H1 (cell line): ENCODE measurements at regions not wholly inside any gene's neighbourhood (a gene's known extent, or its start where the extent isn't known, plus 50 kb on each side); places are given as distances from the start of the nearest gene placed in this dataset.

Source experiments
- CTCF ChIA-PET: fragments of 300-600 bp; sonication (Branson Sonifier 250); formaldehyde crosslinking; loops from one replicate; lab custom pipeline; 2021; ENCODE audit not compliant: partially characterized antibody; lab: Charles Lee
- POLR2A ChIA-PET: fragments of 300-600 bp; sonication (Branson Sonifier 250); formaldehyde crosslinking; loops from one replicate; lab custom pipeline; 2021; ENCODE audit warnings: inconsistent platforms; ENCODE audit not compliant: partially characterized antibody; lab: Charles Lee
- DNase-seq, 2 experiments: peaks; one replicate each; pipeline versions ENCODE4 v3.0.0 to v3.0.0-alpha.2; 2010 to 2022; ENCODE audit warnings: low spot score in 2 of 2, low read depth in 1 of 2, mixed read lengths in 1 of 2
- FAIRE-seq: peaks from 2 replicates; lab custom pipeline; 2011; peaks lifted over from hg19 to GRCh38; lab: Jason Lieb, UNC
- H2AFZ ChIP-seq: 2 replicates; pipeline ENCODE4 v1.8.1; 2012; ENCODE audit warnings: low read length, inconsistent platforms
- H2AK5ac ChIP-seq: 2 replicates; pipeline ENCODE4 v1.6.1; 2013; ENCODE audit warnings: low read depth, low read length
- H2BK120ac ChIP-seq: replicated peaks from 2 replicates; pipeline ENCODE3; 2013; ENCODE audit warnings: low read depth, low read length, inconsistent platforms
- H2BK12ac ChIP-seq: 2 replicates; pipeline ENCODE4 v1.6.1; 2013; ENCODE audit warnings: low read depth, low read length
- H2BK15ac ChIP-seq: 2 replicates; pipeline ENCODE4 v1.6.1; 2013; ENCODE audit warnings: low read length
- H2BK20ac ChIP-seq: 2 replicates; pipeline ENCODE4 v1.6.1; 2013; ENCODE audit warnings: low read length
- H2BK5ac ChIP-seq: 2 replicates; pipeline ENCODE4 v1.6.1; 2013; ENCODE audit warnings: low read depth, low read length
- H3K14ac ChIP-seq: 2 replicates; pipeline ENCODE4 v1.6.1; 2013; ENCODE audit warnings: inconsistent platforms; ENCODE audit not compliant: insufficient read length
- H3K18ac ChIP-seq: 2 replicates; pipeline ENCODE4 v1.6.1; 2013; ENCODE audit warnings: low read length; ENCODE audit errors: extremely low read depth
- H3K23ac ChIP-seq: 2 replicates; pipeline ENCODE4 v1.6.1; 2013; ENCODE audit warnings: inconsistent platforms; ENCODE audit not compliant: insufficient read length
- H3K23me2 ChIP-seq: 2 replicates; pipeline ENCODE4 v1.6.1; 2013; ENCODE audit warnings: low read depth, low read length
- H3K27ac ChIP-seq: 2 replicates; pipeline ENCODE4 v1.6.1; 2011; ENCODE audit warnings: low read depth, low read length, inconsistent platforms
- H3K27me3 ChIP-seq, 4 experiments: replicated peaks in 1 of 4; 1 replicate in 1 of 4; 2 replicates in 3 of 4; pipeline versions ENCODE4 v1.6.1 to v1.8.1; 2011 to 2013; ENCODE audit warnings: low read length in 3 of 4, mild to moderate bottlenecking in 3 of 4, inconsistent platforms in 2 of 4, mixed read lengths in 2 of 4, moderate library complexity in 1 of 4; ENCODE audit not compliant: control insufficient read depth in 3 of 4, insufficient read depth in 3 of 4; ENCODE audit errors: extremely low read depth in 1 of 4
- H3K36me3 ChIP-seq, 4 experiments: 2 replicates each; pipeline versions ENCODE4 v1.6.1 to v1.8.1; 2011 to 2013; ENCODE audit warnings: mild to moderate bottlenecking in 4 of 4, low read length in 3 of 4, moderate library complexity in 2 of 4, control low read depth in 1 of 4, inconsistent platforms in 1 of 4; ENCODE audit not compliant: insufficient read depth in 4 of 4, control insufficient read depth in 2 of 4
- H3K4ac ChIP-seq: replicated peaks from 2 replicates; pipeline ENCODE3; 2013; ENCODE audit warnings: low read length, low read depth, mixed read lengths, inconsistent platforms; ENCODE audit not compliant: insufficient read length
- H3K4me1 ChIP-seq, 4 experiments: replicated peaks in 1 of 4; 1 replicate in 1 of 4; 2 replicates in 3 of 4; pipeline versions ENCODE4 v1.6.1 to v1.8.1; 2011 to 2013; ENCODE audit warnings: low read length in 3 of 4, inconsistent platforms in 2 of 4, mixed read lengths in 1 of 4; ENCODE audit not compliant: insufficient read depth in 4 of 4, control insufficient read depth in 3 of 4
- H3K4me2 ChIP-seq, 2 experiments: 2 replicates each; pipeline versions ENCODE4 v1.6.1 to v1.8.1; 2011 to 2013; ENCODE audit warnings: low read depth in 2 of 2, low read length in 2 of 2, control low read depth in 1 of 2, inconsistent platforms in 1 of 2, mild to moderate bottlenecking in 1 of 2; ENCODE audit not compliant: insufficient read depth in 1 of 2
- H3K4me3 ChIP-seq, 4 experiments: fragments of 200-600, 300-600 bp in 1 of 4; sonication (generic), shearing (Covaris generic), sonication (Bioruptor Twin) in 1 of 4; 2 replicates each; pipeline versions ENCODE4 v1.5.1 to v1.8.1; 2011 to 2016; ENCODE audit warnings: low read length in 4 of 4, low read depth in 3 of 4, control low read depth in 2 of 4, inconsistent platforms in 2 of 4, mild to moderate bottlenecking in 2 of 4, mixed read lengths in 1 of 4, moderate library complexity in 1 of 4; ENCODE audit not compliant: insufficient read depth in 2 of 4; ENCODE audit errors: extremely low read depth in 1 of 4
- H3K56ac ChIP-seq: replicated peaks from 2 replicates; pipeline ENCODE3; 2013; ENCODE audit warnings: low read depth, mild to moderate bottlenecking, mixed read lengths, low read length, inconsistent platforms; ENCODE audit not compliant: insufficient read length
- H3K79me1 ChIP-seq: 2 replicates; pipeline ENCODE4 v1.6.1; 2013; ENCODE audit warnings: low read depth, low read length, control low read depth
- H3K79me2 ChIP-seq, 2 experiments: 2 replicates each; pipeline versions ENCODE4 v1.6.1 to v1.8.1; 2012 to 2013; ENCODE audit warnings: low read length in 2 of 2, mild to moderate bottlenecking in 2 of 2, inconsistent platforms in 1 of 2; ENCODE audit not compliant: insufficient read depth in 2 of 2, control insufficient read depth in 1 of 2
- H3K9ac ChIP-seq, 4 experiments: replicated peaks in 1 of 4; 1 replicate in 1 of 4; 2 replicates in 3 of 4; pipeline versions ENCODE4 v1.6.1 to v1.8.1; 2011 to 2013; ENCODE audit warnings: low read depth in 3 of 4, low read length in 3 of 4, control low read depth in 2 of 4, mild to moderate bottlenecking in 2 of 4, moderate library complexity in 2 of 4, inconsistent platforms in 1 of 4; ENCODE audit errors: extremely low read depth in 1 of 4
- H3K9me3 ChIP-seq, 2 experiments: 2 replicates each; pipeline versions ENCODE4 v1.6.1 to v1.8.1; 2012 to 2013; ENCODE audit warnings: mild to moderate bottlenecking in 2 of 2, moderate library complexity in 2 of 2, control low read depth in 1 of 2, inconsistent platforms in 1 of 2, low read depth in 1 of 2, low read length in 1 of 2, mixed read lengths in 1 of 2; ENCODE audit not compliant: insufficient read depth in 2 of 2
- H4K20me1 ChIP-seq, 2 experiments: replicated peaks in 1 of 2; 2 replicates each; pipeline versions ENCODE3 to v1.8.1; 2011 to 2013; ENCODE audit warnings: inconsistent platforms in 2 of 2, low read length in 2 of 2, mild to moderate bottlenecking in 1 of 2; ENCODE audit not compliant: insufficient read depth in 2 of 2, control insufficient read depth in 1 of 2
- H4K5ac ChIP-seq: 2 replicates; pipeline ENCODE4 v1.6.1; 2013; ENCODE audit warnings: low read length, low read depth, mixed read lengths, inconsistent platforms; ENCODE audit not compliant: insufficient read length
- H4K8ac ChIP-seq: 2 replicates; pipeline ENCODE4 v1.8.0; 2013; ENCODE audit warnings: mild to moderate bottlenecking, moderate library complexity, low read length, inconsistent platforms; ENCODE audit not compliant: insufficient read depth; ENCODE audit errors: extremely low read depth
- H4K91ac ChIP-seq: replicated peaks from 2 replicates; pipeline ENCODE3; 2013; ENCODE audit warnings: low read length, mixed read lengths, inconsistent platforms; ENCODE audit not compliant: insufficient read length
- CHD2 ChIP-seq: IDR thresholded peaks from 2 replicates; pipeline ENCODE4 v1.6.1; 2012; ENCODE audit warnings: low read length, improper control_type of control experiment
- CREB1 ChIP-seq: IDR thresholded peaks from 2 replicates; pipeline ENCODE4 v1.6.1; 2012; ENCODE audit warnings: inconsistent platforms
- WGBS, 2 experiments: shearing (Covaris generic) in 1 of 2; methylation state at CpG; one replicate each; pipeline versions ENCODE4 v1.1.6 to v1.1.7; 2013 to 2015; ENCODE audit warnings: low lambda C conversion rate in 2 of 2, mixed read lengths in 2 of 2, inconsistent platforms in 1 of 2, low coverage in 1 of 2, missing lambda C conversion rate in 1 of 2; ENCODE audit not compliant: insufficient replicate concordance in 2 of 2, insufficient coverage in 1 of 2, insufficient read length in 1 of 2; ENCODE audit errors: extremely low coverage in 1 of 2, missing lambda C conversion rate in 1 of 2; 5-methylcytosine and 5-hydroxymethylcytosine counted together

DNA sequence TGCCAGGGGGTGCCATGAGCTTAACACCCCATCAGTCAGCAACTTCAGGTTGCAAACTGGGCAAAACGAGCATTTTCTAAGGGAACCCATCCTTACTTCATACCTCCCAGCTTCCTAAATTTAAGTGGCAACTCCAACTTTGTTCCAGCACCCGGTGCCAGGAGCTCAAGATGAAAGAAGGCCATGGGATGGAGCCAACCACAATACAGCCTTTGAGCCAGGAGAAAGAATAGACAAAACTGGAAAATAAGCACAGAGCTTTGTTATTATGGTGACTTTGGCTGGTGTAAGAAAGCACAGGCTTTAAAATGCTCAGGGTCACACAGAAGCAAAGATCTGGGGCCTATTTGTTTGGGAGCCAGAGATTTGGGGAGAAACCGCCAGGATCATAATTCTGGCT is 388.7 kb upstream of the MGMT start:
- H3K4me2 ChIP-seq = no peak overlapping the region
- ChIA-PET POLR2A (no interaction called here), CTCF (interaction anchor here (1.1 to 1.2 kb wide), 2 partner anchors 196 to 254 kb away, joined by 3 to 4 read pairs; no protein-coding TSS in a partner anchor)
- DNase-seq = no peak
- H2BK20ac ChIP-seq = no peak overlapping the region
- no peak overlapping the region for H3K4ac ChIP-seq
- H4K20me1 ChIP-seq = peaks cover 0 to 1% of the 10 kb centered on the region in 2 experiments
- H2BK12ac ChIP-seq = no peak overlapping the region
- TF ChIP-seq CREB1 (no peak), CHD2 (no peak)
- no peaks in the 10 kb centered on the region for H3K79me2 ChIP-seq
- WGBS, 2 experiments = 97% methylated on average over 3 of the region's 3 CpGs; no CpG with 5 or more reads in 1 of the 2 experiments
- H3K9me3 ChIP-seq = 0 out of 4 replicates have a peak, but pooled peaks cover 0 to 4% of the 10 kb centered on the region in 2 experiments
- no peak overlapping the region for H3K18ac ChIP-seq
- no peak overlapping the region for H2BK5ac ChIP-seq
- no peak for FAIRE-seq
- no peak overlapping the region for H2AK5ac ChIP-seq
- H3K4me1 ChIP-seq = no peaks in the 10 kb centered on the region
- no peak overlapping the region for H2BK120ac ChIP-seq
- no peaks in the 10 kb centered on the region for H3K27me3 ChIP-seq
- no peak overlapping the region for H3K27ac ChIP-seq
- no peak overlapping the region for H3K4me3 ChIP-seq
- no peak overlapping the region for H3K56ac ChIP-seq
- H3K79me1 ChIP-seq = no peaks in the 10 kb centered on the region
- H4K8ac ChIP-seq = no peak overlapping the region
- H3K23ac ChIP-seq = no peak overlapping the region
- no peak overlapping the region for H3K9ac ChIP-seq
- H3K14ac ChIP-seq = no peak overlapping the region
- H2AFZ ChIP-seq = no peak overlapping the region
- H3K23me2 ChIP-seq = peaks cover 10% of the 10 kb centered on the region; the same call in 1 of the 2 replicates
- H4K91ac ChIP-seq = no peak overlapping the region
- no peak overlapping the region for H2BK15ac ChIP-seq
- H3K36me3 ChIP-seq = no peaks in the 10 kb centered on the region
- no peak overlapping the region for H4K5ac ChIP-seq
